ENCODE measurements at regions not wholly inside any gene's neighbourhood (a gene's known extent, or its start where the extent isn't known, plus 50 kb on each side); places are given as distances from the start of the nearest gene placed in this dataset. TPM values are rescaled to one million over a fixed set of nuclear protein-coding genes. Genes with fewer than 3 reads are reported as not detected.

- ChIA-PET CTCF (no interaction called here), POLR2A (no interaction called here)
- no peak overlapping the region for H3K4me3 Mint-ChIP-seq
- H2AFZ ChIP-seq (ENCODE audit: insufficient read depth, low read depth, low read length, poor library complexity, severe bottlenecking): no peak overlapping the region
- H3K79me2 ChIP-seq (ENCODE audit: control insufficient read depth, insufficient read depth, low read length): no peaks in the 10 kb centered on the region
- no peaks in the 10 kb centered on the region for H3K36me3 ChIP-seq (replicated peaks in 1 of 2; ENCODE audit: control extremely low read depth in 1 of 2, control insufficient read depth in 1 of 2, extremely low read depth in 1 of 2, insufficient read depth in 2 of 2, low read length in 1 of 2)
- ATAC-seq (ENCODE audit: low read depth) (no peak), DNase-seq (no peak)
- H3K4me1 ChIP-seq (ENCODE audit: control insufficient read depth in 2 of 2, insufficient read depth in 2 of 2, low read length in 2 of 2): no peaks in the 10 kb centered on the region
- H3K9me3 ChIP-seq (ENCODE audit: control extremely low read depth in 1 of 3, control insufficient read depth in 2 of 3, insufficient read depth in 1 of 3, low read length in 2 of 3): no peaks in the 10 kb centered on the region
- intact Hi-C loops (cut with micrococcal nuclease): no loop called here
- H3K4me1 Mint-ChIP-seq: no peaks in the 10 kb centered on the region
- H3K9ac ChIP-seq (ENCODE audit: low read length): no peak overlapping the region
- no peak overlapping the region for H3K27ac ChIP-seq (ENCODE audit: low read length in 2 of 2)
- no peaks in the 10 kb centered on the region for H3K27me3 ChIP-seq (replicated peaks in 1 of 4; ENCODE audit: control extremely low read depth in 1 of 4, control insufficient read depth in 3 of 4, insufficient read depth in 4 of 4, low read length in 3 of 4)
- no peaks in the 10 kb centered on the region for H4K20me1 ChIP-seq (ENCODE audit: control insufficient read depth, insufficient read depth, low read length, poor library complexity, severe bottlenecking)
- peaks cover 2% of the 10 kb centered on the region for H3K9me3 Mint-ChIP-seq (ENCODE audit: insufficient read depth)
- TF ChIP-seq CTCF (IDR thresholded peaks at IDR 0.05): no peak
- TF ChIP-seq EZH2 (IDR thresholded peaks at IDR 0.05; ENCODE audit: borderline replicate concordance, insufficient read depth, low read depth, low read length, poor library complexity, severe bottlenecking): no peak
- H3K4me2 ChIP-seq (replicated peaks; ENCODE audit: low read depth, low read length, poor library complexity, severe bottlenecking): no peak overlapping the region
- no peaks in the 10 kb centered on the region for H3K27me3 Mint-ChIP-seq
- H3K4me3 ChIP-seq (ENCODE audit: control extremely low read depth in 1 of 5, extremely low read depth in 1 of 5, insufficient read depth in 1 of 5, low read depth in 2 of 5, low read length in 4 of 5): no peak overlapping the region
- WGBS (ENCODE audit: insufficient coverage): 83% methylated on average over 2 of the region's 2 CpGs
- no peak overlapping the region for H3K27ac Mint-ChIP-seq
These were observed 54.0 kb upstream of the TACR3 start for GRCh38 chr4:103773691-103774231.

Small RNA genes lying in the stretch of these regions (small RNA-seq; reads per million reads assigned to genes)
- gene RNU6-635P (ENCODE audit: insufficient read length, low read depth, low replicate concordance): not detected

Measured in B cell (primary cell).